ENCODE measurements at regions not wholly inside any gene's neighbourhood (a gene's known extent, or its start where the extent isn't known, plus 50 kb on each side); places are given as distances from the start of the nearest gene placed in this dataset.

DNA sequence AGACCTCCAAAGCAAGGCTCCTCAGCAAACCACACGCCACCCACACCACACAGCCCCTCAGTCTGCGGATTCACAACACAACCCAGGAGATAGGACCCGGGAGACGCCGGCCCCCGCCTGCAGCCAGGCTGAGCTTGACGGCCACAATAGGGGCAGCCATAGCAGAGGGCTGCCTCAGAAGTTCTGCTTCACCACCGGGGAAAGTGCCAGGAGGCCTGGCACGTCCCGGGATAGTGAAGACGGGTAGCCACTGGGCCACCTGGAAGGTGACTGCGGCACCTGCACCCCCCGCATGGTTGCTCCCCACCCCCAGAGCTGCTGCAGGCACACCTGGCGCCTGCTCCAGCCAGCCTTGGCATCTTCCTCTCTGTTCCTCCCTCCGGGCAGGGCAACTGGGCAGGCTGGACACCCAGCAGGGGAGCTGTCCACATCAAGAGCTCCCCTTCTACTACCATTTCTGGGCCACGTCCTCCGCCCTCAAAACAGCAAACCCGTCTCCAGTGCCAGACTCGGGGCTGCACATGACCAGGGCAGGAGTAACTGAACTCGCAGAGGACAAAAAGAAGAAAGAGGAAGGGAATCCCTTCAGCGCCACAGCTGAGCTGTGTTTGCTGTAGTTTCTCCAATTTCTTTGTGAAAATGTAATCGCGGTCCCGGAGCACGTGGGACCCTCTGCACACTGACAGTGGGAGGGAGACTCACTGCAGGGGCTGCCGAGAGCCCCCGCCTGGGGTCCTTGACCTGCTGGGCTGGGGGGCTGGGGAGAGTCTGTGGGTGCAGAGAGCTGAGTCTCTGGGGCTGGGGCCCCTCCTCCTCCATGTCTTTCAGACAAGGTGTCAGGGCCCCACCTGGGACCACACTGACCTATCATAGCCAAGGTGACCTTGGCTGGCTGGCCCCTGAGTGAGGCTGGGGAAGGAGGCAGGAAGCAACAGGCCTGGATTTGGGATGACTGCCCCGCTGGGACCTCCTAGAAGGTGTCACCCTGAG, 74.2 kb upstream of the C14orf180 start:
- no peak for DNase-seq

DNA sequence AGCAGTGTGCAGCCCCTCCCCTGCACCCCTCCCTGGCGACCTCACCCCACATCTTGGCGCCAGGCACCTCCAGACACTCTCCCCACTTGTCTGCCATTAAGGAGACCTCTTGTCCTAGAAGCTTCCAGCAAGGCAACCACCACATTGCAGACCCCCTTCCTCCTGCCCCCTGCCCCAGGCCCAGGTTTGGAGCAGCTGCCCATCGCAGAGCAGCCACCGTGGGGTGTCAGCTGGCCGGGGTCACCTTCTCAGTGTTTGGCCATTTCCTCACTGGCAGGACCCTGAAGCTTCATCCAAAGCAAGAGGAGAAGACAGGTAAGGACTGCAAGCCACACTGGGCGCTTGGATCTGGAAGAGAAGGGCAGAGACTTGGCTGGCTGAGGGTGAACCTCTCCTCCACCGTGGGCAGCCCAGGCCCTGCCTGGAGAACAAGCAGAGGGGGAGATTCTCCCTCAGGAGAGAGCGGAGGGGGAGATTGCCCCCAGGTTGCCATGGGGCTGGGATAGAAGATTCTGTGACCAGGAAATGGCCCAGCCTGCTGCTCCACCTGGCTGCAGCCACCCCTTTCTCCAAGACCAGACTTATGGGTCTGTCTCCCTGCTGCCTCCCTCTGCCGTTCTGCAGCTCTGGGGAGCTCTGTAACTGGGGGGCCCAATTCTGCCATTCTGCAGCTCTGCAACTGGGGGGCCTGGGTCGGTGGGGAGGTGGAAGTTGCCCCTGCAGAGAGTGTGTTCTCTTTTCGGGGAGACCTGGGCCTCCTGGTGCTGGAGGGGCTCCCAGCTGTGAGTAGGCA, 72.9 kb upstream of the C14orf180 start:
- no peak for DNase-seq

DNA sequence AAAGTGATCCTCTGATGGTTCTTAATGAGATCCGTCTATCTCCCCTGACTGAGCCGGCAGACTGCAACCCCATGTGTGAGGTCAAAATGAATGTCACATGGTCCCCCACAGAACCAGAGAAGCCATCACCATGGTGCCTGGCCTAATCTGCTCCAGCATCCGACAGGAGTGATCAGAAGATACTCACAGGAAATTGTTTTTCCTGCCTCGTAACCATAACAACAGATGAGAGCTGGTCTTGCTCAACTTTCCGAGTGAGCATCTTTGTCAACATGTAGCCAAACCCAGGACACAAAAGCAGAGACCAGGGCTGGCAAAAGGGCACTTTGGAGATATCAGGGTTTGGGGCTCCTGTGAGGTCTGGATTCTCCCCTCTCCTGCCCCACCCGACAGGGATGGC, 72.1 kb upstream of the C14orf180 start:
- no peak for DNase-seq

DNA sequence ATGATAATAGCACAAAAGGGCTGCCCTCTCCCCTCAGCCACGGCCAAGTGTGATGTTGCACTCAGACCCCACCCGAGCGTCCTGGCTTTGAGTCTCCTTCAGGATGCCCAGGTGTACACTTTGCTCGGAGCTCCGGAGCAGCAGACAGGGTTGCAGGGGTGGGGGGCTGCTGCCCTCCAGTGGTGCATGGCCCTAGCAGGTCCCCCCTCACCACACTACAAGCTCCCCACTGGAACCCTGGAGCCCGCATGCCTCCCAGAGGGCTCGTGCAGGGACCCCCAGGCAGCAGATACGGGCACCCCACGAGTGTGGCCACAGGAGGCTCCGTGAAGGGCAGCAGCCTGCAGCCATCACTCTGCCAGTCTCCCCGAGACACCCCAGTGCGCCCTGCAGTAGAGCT, 69.9 kb upstream of the C14orf180 start:
- DNase-seq = no peak

DNA sequence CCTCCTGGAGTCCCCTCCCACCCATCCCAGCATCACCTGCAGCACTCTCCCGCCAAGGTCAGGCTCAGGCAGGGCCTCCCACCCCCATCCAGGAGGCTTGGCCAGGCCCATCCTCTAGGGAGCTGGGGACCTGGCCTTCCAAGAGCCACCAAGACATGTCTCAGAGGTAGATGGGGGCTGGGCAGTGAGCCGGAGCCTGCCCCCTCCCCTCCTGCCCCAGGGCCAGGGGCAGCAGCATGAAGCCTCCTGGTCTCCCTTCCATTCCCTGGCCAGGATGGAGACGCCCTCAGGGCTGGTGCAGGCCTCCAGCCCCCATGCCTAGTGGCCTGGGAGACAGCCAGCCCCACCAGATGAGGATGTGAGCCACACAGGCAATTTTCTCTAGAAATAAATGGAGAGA, 69.3 kb upstream of the C14orf180 start:
- DNase-seq = no peak

DNA sequence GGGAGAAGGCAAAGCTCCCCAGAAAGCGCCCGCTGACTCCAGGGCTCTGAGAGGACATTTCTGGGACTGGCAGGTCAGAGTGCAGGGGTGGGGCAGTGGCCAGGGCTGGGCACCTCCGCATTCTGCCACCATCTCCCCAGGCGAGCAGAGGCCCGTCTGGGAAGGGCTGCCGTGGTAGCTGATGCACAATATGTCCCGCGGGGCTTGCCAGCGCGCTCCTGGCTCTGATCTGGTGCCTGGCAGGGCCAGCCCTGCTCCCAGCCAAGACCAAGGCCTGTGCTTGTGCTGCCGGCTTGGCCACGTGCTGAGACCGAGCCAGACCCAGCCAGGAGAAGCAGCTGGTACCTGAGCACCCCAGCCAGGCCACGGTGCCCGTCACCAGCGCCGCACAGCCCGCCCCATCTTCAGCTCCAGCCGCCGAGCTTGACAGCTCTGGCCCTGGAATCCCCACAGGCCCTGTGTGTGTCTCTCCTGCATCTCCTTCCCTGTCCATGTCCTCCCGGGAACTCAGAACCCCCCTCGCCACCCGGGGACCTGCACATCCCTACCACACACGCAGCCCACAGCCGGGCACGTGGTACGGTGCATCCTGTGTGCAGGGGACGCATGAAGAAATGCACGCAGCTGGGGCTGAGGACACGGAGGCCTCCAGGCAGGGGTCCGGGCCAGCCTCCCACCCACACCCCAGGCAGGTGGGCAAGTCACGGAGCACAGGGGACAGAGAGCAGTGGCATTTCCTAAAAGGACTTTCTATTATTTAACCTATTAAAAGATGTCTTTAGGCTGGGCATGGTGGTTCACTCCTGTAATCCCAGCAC, 68.6 kb upstream of the C14orf180 start:
- no peak for DNase-seq

DNA sequence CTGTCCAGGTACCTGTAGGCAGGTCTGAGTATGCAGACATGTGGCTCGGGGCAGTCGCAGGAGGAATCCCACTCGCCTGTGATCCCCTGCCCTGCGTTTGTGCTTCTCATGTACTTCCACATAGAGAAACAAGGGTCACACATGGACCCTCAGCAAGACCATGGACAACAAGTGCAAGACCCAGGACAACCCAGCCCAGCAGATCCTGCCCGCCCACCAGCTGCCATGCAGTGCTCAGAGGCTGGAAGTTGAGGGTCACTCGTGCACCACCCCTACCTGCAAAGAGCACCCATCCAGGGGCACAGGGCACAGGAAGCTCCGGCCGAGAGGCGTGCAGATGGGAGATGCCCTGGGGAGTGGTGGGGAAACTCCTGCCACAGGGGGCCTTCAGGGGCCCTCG, 67.5 kb upstream of the C14orf180 start:
- no peak for DNase-seq

DNA sequence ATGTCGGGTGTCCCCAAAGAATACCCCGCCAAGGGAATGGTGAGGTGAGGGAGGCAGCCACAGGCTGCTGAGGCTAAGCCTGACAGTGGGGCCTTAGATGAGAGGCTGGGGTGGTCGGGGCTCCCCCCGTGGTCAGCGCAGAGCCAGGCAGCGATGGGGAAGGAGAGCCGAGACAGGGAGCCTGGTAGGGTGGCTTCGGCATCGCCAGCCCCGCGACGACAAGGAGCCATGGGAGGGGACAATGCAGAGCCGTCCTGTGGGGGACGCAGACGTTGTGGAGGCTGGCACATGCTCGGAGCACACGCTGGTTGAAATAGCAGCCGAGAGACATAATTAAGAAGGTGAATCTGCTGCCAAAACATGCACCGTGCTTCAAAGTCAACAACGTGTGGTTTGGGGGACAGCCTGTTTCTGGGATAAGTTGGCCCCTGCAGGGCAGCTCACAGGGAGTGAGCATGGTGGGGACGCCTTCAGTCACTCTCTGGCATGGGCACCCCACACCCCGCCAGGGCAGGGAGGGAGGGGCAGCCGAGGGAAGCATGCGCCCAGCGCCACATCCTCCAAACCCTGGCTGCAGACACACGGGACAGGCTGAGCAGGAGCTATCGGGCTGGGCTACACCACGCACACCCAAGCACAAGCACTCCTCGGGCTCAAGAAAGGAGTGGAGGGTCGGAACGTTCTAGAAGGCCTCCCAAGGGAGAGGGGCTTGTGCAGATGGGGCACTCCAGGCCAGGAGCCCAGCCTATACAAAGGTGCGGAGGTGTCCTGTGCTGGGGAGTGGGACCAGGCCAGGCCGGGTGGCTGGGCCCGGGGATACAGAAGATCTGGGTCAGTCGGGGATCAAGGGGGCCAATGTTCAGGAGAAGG, 66.6 kb upstream of the C14orf180 start:
- no peak for DNase-seq

DNA sequence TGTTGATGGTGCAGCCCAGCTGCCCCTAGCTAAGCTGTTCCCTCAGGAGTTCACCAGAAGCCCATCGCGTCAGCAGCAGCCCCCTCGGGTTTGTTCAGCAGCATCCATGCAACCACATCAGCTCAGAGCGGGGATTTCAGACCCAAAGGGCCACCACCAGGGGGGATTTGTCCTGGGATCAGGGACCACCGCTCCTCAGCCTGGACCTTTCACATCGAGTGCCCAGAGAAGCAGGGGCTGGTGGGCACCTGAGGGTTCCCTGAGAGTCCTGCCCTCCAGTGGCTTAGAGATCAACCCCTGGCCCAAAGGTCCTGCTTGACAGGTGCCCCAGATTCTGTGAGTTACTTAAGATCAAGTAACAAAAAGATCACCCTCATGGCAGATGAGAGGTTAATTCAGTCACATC, 65.9 kb upstream of the C14orf180 start:
- no peak for DNase-seq

DNA sequence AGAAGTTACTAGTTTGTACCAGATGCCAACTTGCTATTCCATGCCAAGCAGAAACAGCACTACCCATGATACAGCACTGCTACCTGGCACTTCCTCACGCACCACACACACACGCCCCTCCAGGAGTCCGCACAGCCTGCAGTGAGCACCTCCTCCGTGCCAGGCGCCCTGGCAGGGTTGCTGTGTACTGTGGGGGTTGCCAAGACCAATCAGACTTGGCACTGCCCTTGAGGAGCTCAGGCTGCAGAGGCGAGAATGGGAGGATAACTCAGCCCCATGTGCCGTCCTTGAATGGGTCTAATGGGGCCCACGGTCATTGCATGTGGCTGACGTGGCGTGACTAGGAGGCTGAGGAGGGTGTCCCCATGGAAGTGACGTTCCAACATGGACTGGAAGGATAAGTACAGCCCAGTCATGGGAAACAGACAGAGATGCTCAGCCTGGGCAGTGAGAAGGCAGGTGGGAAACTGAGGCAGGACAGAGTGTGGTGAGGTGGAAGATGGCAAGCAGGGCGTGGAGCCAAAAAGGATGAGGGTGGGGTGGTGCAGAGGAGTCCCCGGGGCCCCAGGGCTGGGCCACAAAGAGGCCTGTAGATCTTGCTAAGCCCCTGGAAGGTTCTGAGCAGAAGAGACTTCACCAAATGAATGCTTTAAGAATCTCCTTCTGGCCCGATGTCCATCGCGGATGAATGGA, 65.3 kb upstream of the C14orf180 start:
- no peak for DNase-seq

DNA sequence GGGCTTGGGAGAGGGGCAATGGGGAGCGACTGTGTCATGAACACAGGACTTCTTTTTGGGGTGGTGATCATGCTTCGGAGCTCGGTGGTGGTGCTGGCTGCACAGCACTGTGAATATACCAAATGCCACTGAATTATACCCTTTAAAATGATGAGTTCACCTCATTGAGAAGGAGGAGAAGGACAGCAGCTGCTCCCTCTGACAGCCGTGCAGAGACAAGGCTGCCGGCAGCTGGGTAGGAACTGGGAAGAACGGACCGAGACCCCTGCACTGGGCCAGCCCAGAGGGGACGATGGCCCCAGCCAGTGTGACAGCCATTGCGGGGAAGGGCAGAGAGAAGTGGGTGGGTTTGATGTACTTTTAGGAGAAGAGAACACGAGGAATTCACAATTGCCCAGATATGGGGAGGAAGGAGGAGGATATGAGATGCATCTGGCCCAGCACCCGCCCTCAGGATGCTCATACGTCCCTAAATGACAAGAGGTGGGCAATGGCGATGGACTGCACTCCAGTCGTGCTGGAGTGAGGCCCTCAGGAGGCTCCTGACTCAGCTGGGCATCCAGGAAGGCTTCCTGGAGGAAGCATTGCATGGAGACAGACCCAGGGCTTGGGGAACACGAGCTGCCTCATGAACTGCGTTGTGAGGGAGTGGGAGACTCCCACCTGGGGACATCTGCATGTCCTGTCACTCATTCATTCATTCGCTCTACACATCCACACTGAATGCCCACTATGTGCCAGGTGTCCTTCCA, 64.3 kb upstream of the C14orf180 start:
- no peak for DNase-seq

DNA sequence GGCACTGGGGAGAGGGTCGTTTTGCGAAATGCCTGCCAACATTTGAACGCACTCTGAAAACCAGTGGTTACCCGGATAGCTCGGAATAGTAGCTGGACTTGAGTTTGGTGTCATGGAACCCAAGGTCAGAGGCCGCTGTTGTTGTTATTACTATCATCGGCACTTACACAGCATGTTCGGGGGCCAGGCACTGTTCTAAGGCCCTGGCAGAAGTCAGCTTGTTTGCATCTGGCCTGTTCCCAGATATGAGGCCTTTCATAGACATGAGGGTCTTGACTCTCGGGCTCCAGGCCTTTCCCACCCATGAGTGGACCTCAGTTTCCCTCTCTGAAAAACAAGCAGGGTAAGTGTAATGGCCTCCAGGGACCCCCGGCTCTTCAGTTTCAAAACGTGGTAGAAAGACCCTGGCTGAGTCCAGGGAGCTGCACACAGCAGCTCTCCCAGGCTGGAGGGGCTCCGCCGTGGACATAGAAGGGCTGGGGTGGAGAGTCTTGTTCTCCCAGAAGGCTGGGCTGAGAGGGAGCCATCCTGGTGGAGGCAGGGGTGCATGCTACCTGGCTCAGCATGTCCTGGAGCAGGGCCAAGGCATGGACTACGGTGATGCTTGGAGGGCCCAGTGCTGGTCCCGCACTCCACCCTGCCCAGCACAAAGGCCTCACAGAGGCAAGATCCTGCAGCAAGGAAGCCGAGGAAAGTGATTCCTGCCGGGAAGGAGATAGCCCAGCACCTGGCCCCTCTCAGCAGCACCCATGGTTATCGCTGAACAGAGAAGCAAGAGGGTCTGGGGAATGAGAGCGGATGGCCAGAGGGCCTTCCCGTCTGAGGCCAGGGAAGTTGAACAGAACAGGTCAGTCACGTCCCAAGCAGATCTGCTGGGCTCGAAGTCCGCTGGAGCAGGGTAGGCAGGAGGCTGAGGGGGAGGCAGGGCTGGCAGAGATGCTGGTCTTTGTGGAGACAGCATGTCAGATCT, 63.5 kb upstream of the C14orf180 start:
- DNase-seq = no peak

DNA sequence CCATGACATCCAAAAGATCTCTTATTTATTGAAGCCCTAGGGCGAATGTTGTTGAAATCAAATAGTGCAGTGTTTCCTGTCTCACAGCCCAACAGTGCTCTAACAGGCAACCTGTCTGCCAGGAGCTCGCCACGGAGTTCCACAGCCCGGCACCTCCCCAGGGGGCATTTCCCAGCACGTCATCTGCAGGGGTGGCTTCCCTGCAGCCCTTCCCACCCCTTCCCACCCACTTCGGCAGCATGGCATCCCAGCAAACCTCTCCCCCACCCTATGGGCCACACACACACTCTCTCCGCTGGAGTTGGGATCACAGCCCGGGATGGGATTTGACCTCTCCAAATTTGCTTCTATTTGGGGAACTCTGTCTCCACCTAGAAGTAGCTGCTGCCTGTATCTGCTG, 62.7 kb upstream of the C14orf180 start:
- no peak for DNase-seq

DNA sequence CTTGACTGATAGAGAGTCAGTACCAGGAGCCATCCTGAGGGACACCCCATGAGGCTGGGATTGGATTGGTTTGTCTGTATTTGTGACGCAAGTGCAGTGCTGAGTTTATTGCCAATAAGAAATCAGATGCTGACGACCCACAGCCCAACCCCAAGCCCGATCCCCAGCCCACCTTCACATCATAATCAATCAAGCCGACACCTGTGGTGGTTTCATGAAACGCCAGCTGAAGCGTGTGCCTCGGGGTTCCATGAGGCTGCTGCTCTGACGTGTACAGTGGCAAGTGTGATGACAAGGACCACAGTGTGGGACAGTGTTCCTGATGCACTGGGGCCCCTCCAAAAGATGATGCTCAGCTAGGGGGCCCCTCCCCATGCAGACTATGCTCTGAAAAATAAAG, 62.1 kb upstream of the C14orf180 start:
- DNase-seq = no peak

DNA sequence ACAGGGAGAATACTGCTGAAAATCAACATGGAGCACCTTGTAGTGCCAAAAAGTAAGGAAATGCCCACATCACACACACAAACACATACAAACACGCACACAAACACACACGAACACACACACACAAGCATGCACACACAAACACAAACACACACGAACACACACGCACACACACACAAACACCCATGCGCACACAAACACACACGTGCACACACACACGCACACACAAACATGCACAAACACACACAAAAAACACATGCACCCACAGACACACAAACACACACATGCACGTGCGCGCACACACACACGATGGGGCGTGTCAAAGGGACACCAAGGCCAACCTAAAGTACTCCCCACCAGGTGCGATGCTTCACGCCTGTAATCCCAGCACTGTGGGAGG, 61.7 kb upstream of the C14orf180 start:
- no peak for DNase-seq

DNA sequence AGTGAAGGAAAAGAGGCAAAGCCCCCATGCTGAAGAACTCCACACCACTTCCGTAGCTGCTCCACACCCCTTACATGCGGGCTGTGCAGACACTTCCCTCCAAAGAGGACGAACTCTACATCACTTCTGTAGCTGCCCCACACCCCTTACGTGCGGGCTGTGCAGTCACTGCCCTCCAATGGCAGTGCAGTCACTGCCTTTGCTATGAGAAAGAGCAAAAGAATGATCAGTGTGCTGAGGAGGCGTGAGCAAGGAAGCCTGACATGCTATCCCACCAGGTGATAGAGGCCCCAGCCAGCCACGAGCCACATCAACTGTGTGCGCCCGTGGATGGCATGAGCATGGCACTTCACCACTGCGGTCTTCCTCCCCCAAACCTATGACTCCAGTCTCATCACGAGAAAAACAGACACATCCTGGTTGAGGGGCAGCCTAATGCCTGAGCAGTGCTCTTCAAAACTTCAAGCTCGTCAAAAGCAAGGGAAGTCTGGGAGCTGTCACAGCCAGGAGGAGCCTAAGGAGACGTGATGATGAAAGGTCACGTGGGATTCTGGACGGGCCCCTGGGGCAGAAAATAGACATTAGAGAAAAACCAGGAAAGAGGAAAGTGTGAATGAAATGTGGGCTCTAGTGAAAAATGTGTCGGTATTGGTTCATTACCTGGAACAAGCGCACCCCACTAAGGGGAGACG, 60.8 kb upstream of the C14orf180 start:
- DNase-seq = no peak

DNA sequence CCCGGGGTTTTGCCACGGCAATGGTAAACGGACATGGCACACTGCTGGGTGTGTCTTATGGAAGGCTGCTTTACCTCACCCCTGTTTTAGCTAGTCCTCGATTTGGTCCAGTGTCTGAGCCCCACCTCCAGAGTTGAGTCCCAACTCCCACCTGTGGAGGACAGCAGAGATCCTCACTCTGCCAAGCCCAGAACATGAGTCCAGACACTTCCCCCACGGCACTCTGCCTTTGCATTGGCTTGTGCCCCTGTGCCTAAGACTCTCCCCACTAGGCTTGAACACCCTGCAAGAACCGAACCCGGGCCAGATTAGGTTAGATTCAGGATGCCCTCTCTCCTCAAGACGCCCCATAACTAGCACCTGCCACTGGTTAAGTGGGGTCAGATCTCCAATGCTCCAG, 59.8 kb upstream of the C14orf180 start:
- no peak for DNase-seq

DNA sequence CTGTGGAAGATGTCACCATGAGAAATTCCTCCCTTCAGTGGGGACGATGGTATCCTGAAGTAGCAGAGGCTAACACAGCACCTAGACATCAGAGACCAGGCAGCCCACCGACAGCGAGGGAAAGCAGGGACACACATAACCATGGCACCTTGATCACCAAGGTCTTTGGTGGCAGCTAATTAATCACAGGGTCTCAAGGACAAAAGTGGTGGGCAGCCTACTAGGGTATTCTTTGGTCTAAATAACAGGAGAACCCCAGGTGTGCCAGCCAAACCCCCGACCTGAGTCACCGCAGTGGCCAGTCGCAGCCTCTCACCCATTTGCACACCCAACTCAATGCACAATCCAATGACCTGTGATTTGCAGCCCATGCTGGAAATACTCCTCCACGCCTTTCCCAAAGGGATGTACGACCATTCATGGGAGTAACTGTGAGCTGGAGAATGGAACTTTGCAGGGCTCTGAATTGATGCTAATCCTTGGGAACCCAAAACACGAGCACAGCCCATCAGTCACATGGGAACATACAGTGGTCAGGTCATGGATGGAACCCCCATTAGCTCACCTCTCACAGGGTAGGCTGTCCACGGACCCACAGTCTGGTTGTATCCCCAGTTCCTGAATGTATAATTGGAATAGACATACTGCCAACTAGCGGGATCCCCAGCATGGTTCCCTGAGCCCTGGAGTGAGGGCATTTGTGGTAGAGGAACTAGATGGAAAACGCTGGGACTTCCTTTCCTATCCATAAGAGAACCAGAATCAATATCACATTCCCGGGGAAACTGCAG, 58.7 kb upstream of the C14orf180 start:
- DNase-seq = no peak
